Pancreas (tissue), 10 donors: ENCODE measurements at regions not wholly inside any gene's neighbourhood (a gene's known extent, or its start where the extent isn't known, plus 50 kb on each side); places are given as distances from the start of the nearest gene placed in this dataset.

ENCODE experiments used
- ATAC-seq, 4 donors: fragments of 200-7000 bp; cut with Tn5 transposase; one replicate each; pipeline versions ENCODE4 v1.8.0 to v1.9.1; 2020; ENCODE audit warnings: mild to moderate bottlenecking in 4 of 4, moderate library complexity in 4 of 4
- DNase-seq, 6 donors: peaks; one replicate each; pipeline ENCODE4 v3.0.0-alpha.2; 2020
- FAIRE-seq: peaks from 2 replicates; lab custom pipeline; 2012; peaks lifted over from hg19 to GRCh38; lab: Jason Lieb, UNC
- H3K27ac ChIP-seq, 4 donors: fragments of 200-600 bp; sonication (generic); 1 replicate in 3 of 4; 2 replicates in 1 of 4; pipeline versions ENCODE4 v1.5.0 to v1.8.0; 2020
- H3K27me3 ChIP-seq, 4 donors: fragments of 200-600 bp; one replicate each; pipeline ENCODE4 v1.8.0; 2021
- H3K36me3 ChIP-seq, 3 donors: fragments of 200-600 bp; sonication (generic) in 1 of 3; one replicate each; pipeline versions ENCODE4 v1.5.0 to v1.8.0; 2020 to 2021
- H3K4me1 ChIP-seq, 3 donors: fragments of 200-600 bp; one replicate each; pipeline ENCODE4 v1.8.0; 2021
- H3K4me3 ChIP-seq, 4 donors: fragments of 200-600 bp; sonication (generic) in 2 of 4; one replicate each; pipeline versions ENCODE4 v1.5.0 to v1.8.0; 2020 to 2021
- H3K9me3 ChIP-seq, 4 donors: fragments of 200-600 bp; one replicate each; pipeline ENCODE4 v1.8.0; 2021
- WGBS, 2 donors: extraction: QIAGEN DNeasy Blood & Tissue Kit; methylation state at CpG; one replicate each; pipeline ENCODE4 v1.1.7; 2013; 5-methylcytosine and 5-hydroxymethylcytosine counted together
- intact Hi-C, 3 donors: fragments of 100-400 bp; cut with DNase I; formaldehyde crosslinking; loops; one replicate each; pipeline versions ENCODE4 v1.11.1 to v1.14.2; 2022
- TF ChIP-seq, protein P1 (sequence below), 4 donors: fragments of 200-600 bp; sonication (generic) in 3 of 4; IDR thresholded peaks; one replicate each; pipeline versions ENCODE4 v1.5.0 to v1.8.0; 2021; ENCODE audit warnings: antibody characterized with exemption in 4 of 4
- donor health status: healthy with polysubstance abuse.
- donor health status: DM: no; HTN: no; CAD: no; lungs with moderate emphysema.
- donor health status: DM: no; HTN: no; CAD: no.
- donor health status: control.
- donor health status: control.
- donor health status: Bipolar disorder and iron deficiency.
- donor health status: DM: yes; HTN: yes; CAD: no.
- donor health status: DM: no; HTN: no; CAD: no.
- donor health status: DM: no; HTN: no; CAD: no.
- donor health status: DM: yes; HTN: yes; CAD: no.

DNA sequence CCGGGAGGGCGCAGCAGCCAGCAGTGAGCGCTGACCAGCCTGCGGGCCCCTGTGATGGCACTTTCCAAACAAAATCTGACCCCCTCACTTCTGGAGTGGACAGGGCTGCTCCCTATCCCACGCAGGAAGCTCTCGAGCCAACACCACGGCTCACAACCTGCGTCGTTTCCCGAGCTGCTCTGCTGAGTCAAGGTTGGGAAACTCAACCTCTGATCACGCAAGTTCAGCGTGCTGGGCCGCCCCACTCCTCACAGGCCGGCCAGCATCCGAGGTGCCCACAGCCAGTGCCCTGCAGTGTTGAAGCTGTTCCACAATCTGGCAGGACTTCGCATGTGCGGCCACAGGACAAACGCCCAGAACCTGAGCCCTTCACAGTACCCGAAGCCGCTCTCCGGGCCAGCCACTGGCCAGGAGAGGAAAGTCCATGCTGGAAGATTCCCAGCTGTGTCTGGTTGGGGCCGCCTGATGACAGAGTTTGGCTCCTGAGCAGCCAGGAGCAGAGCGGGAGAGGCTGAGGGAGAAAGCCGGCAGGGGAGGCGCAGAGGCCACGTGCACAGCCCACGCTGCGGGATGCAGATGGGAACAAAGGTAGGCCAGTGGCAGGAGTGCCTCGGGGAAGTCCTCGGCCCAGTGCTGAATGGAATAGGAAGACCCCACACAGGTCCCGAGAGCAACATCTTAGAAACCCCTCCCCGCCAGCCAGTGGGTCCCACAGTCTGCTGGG lies 263.3 kb upstream of the TCERG1L start:
- 71 to 75% methylated on average over 30 to 32 of the region's 32 CpGs for WGBS, 2 donors
- TF ChIP-seq, protein P1, sequence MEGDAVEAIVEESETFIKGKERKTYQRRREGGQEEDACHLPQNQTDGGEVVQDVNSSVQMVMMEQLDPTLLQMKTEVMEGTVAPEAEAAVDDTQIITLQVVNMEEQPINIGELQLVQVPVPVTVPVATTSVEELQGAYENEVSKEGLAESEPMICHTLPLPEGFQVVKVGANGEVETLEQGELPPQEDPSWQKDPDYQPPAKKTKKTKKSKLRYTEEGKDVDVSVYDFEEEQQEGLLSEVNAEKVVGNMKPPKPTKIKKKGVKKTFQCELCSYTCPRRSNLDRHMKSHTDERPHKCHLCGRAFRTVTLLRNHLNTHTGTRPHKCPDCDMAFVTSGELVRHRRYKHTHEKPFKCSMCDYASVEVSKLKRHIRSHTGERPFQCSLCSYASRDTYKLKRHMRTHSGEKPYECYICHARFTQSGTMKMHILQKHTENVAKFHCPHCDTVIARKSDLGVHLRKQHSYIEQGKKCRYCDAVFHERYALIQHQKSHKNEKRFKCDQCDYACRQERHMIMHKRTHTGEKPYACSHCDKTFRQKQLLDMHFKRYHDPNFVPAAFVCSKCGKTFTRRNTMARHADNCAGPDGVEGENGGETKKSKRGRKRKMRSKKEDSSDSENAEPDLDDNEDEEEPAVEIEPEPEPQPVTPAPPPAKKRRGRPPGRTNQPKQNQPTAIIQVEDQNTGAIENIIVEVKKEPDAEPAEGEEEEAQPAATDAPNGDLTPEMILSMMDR (IDR thresholded peaks at IDR 0.05) = no peak
- intact Hi-C loops = no loop called here

DNA sequence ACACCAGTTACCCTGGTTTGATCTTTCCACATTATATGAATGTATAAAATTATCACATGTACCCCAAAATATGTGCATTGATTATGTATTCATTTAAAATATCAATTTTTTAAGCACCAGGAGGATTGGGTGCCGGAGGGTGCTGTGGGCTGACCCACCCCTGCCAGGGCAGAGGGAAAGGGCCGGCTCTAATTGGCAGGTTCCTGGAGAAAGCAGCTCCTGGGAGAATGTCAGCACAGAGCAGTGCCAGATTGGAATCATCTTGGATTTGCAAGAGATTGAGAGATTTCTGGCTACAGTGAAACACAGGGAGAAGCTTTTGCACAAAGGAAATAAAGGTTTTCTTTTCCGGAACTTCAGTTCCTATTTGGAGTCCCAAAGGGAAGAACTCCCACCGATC lies 264.4 kb upstream of the TCERG1L start:
- TF ChIP-seq, protein P1 (IDR thresholded peaks at IDR 0.05) = no peak
- Histone ChIP-seq H3K4me3 (no peak overlapping the region), H3K36me3 (no peaks in the 10 kb centered on the region), H3K4me1 (no peaks in the 10 kb centered on the region), H3K27ac (no peak overlapping the region), H3K27me3 (no peaks in the 10 kb centered on the region), H3K9me3 (no peaks in the 10 kb centered on the region)
- intact Hi-C loops = no loop called here
- no peak for ATAC-seq
- WGBS, 2 donors = 85 to 88% methylated on average over 4 of the region's 4 CpGs
- FAIRE-seq = no peak
- no peak for DNase-seq

More for the DNA sequence above, 263.3 kb upstream of the TCERG1L start:
- Histone ChIP-seq H3K36me3 (no peaks in the 10 kb centered on the region), H3K4me1 (no peaks in the 10 kb centered on the region), H3K27me3 (no peaks in the 10 kb centered on the region), H3K4me3 (no peak overlapping the region), H3K27ac (no peak overlapping the region), H3K9me3 (no peaks in the 10 kb centered on the region)
- no peak for DNase-seq
- no peak for ATAC-seq
- FAIRE-seq = no peak

DNA sequence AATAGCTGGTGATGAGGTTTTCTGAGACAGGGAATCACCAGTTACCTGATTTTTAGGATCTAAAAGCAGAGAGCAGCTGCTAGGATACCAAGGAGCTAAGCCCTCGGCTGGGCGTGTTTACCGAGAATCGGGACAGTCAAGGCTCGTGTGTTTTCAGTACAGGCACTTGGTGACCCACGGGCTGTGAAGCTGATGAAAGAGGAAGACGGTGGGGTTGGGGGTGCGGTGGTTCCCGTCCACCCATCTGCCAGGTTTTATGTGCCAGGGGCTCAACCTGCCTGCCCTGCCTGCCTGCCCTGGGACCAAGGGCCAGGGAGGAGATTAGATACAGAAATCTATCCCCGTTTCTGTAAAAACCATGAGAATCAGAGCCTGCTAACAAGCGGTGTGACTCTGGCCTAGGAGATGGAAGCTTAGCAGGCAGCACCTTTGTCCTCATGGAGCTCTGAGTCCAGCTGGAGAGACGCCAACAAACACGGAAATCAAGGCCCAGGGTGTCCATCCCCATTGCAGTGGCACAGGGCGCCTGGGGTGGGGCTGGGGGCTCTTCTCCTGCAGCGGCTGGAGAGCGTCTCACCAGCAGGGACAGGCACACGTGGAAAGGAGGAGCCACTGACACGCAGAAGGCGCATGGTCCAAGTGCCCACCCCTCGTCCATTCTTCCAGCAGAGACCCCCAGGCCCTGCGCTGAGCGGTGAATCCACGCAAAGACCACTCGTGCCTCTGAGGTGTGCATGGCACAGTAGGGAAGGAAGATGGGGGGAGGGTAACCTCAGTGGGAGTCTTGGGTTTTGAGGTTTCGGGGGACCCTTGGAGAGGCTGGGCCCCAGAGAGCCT lies 265.0 kb upstream of the TCERG1L start:
- Histone ChIP-seq H3K27ac (no peak overlapping the region), H3K4me3 (no peak overlapping the region), H3K36me3 (no peaks in the 10 kb centered on the region), H3K27me3 (no peaks in the 10 kb centered on the region), H3K9me3 (no peaks in the 10 kb centered on the region), H3K4me1 (no peaks in the 10 kb centered on the region)
- TF ChIP-seq, protein P1 (IDR thresholded peaks at IDR 0.05) = no peak
- DNase-seq = no peak
- intact Hi-C loops = no loop called here
- FAIRE-seq = no peak
- WGBS, 2 donors = 73 to 74% methylated on average over 25 of the region's 25 CpGs
- no peak for ATAC-seq

DNA sequence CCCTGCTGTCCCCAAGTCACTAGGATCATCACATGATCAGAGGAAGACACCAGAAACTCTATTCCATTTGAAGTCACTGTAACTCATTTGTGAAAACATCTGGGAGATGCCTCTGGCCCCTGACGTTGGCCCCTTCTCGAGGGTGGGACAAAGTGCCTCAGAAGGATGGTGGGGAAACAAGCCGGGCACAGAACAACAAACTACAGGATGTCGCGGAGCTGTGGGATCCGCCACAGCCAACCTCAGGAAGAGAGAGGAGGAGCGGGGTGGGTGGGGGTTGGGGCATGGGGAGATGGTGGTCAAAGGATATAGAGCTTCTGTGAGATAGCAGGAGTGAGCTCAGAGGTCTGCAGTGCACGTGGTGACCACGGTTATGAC lies 265.6 kb upstream of the TCERG1L start:
- H3K27me3 ChIP-seq = no peaks in the 10 kb centered on the region
- FAIRE-seq = no peak
- no peak for DNase-seq
- TF ChIP-seq, protein P1 (IDR thresholded peaks at IDR 0.05) = no peak
- H3K27ac ChIP-seq = no peak overlapping the region
- ATAC-seq = no peak
- no peaks in the 10 kb centered on the region for H3K36me3 ChIP-seq
- intact Hi-C loops = no loop called here
- H3K4me3 ChIP-seq = no peak overlapping the region
- H3K4me1 ChIP-seq = no peaks in the 10 kb centered on the region
- H3K9me3 ChIP-seq = no peaks in the 10 kb centered on the region
- WGBS, 2 donors = 67 to 70% methylated on average over 9 of the region's 9 CpGs
